ENCODE measurements at regions not wholly inside any gene's neighbourhood (a gene's known extent, or its start where the extent isn't known, plus 50 kb on each side); places are given as distances from the start of the nearest gene placed in this dataset.
A peak's percentile ranks its signal among the peaks of the same experiment; 100 is the strongest.

GRCh38 chrX:39477762-39478120 is 620.0 kb downstream of the BCOR start:
- no peaks in the 10 kb centered on the region for H3K4me1 ChIP-seq (ENCODE audit: control insufficient read depth, low read length)
- H4K20me1 ChIP-seq (ENCODE audit: control insufficient read depth, insufficient read depth, low read depth, low read length): no peaks in the 10 kb centered on the region
- H3K27ac ChIP-seq (ENCODE audit: low read depth, low read length): no peak overlapping the region
- no peaks in the 10 kb centered on the region for H3K27me3 ChIP-seq (ENCODE audit: control insufficient read depth, low read length)
- no peaks in the 10 kb centered on the region for H3F3A ChIP-seq (ENCODE audit: control insufficient read depth, insufficient read depth)
- H3K9me2 ChIP-seq (replicated peaks; ENCODE audit: control insufficient read depth, low read length): no peaks in the 10 kb centered on the region
- H3K4me2 ChIP-seq (ENCODE audit: low read length): no peak overlapping the region
- no peaks in the 10 kb centered on the region for H3K9me3 ChIP-seq (ENCODE audit: control insufficient read depth, insufficient read depth, low read length)
- H3K4me3 ChIP-seq (ENCODE audit: low read length): no peak overlapping the region
- H3K36me3 ChIP-seq (ENCODE audit: control insufficient read depth, low read length): no peaks in the 10 kb centered on the region
- H3K79me2 ChIP-seq (ENCODE audit: control insufficient read depth, low read length): no peaks in the 10 kb centered on the region
- no peak for TF ChIP-seq EZH2phosphoT487 (IDR thresholded peaks at IDR 0.05; ENCODE audit: borderline replicate concordance, low read length)
- TF ChIP-seq CTCF (IDR thresholded peaks at IDR 0.05; ENCODE audit: low read depth, low read length, poor library complexity, severe bottlenecking): peak; percentile 3

- H3K4me2 ChIP-seq (ENCODE audit: low read length): no peak overlapping the region
- no peak overlapping the region for H3K4me3 ChIP-seq (ENCODE audit: low read length)
- H3K27ac ChIP-seq (ENCODE audit: low read depth, low read length): no peak overlapping the region
- H3K27me3 ChIP-seq (ENCODE audit: control insufficient read depth, low read length): no peaks in the 10 kb centered on the region
- H3K4me1 ChIP-seq (ENCODE audit: control insufficient read depth, low read length): no peaks in the 10 kb centered on the region
- H3K9me2 ChIP-seq (replicated peaks; ENCODE audit: control insufficient read depth, low read length): no peaks in the 10 kb centered on the region
- H4K20me1 ChIP-seq (ENCODE audit: control insufficient read depth, insufficient read depth, low read depth, low read length): no peaks in the 10 kb centered on the region
- no peaks in the 10 kb centered on the region for H3F3A ChIP-seq (ENCODE audit: control insufficient read depth, insufficient read depth)
- H3K36me3 ChIP-seq (ENCODE audit: control insufficient read depth, low read length): no peaks in the 10 kb centered on the region
- TF ChIP-seq CTCF (IDR thresholded peaks at IDR 0.05; ENCODE audit: low read depth, low read length, poor library complexity, severe bottlenecking) (no peak), EZH2phosphoT487 (IDR thresholded peaks at IDR 0.05; ENCODE audit: borderline replicate concordance, low read length) (no peak)
- no peaks in the 10 kb centered on the region for H3K9me3 ChIP-seq (ENCODE audit: control insufficient read depth, insufficient read depth, low read length)
- no peaks in the 10 kb centered on the region for H3K79me2 ChIP-seq (ENCODE audit: control insufficient read depth, low read length)
These were observed 617.9 kb downstream of the BCOR start for GRCh38 chrX:39479856-39480255.

DNA sequence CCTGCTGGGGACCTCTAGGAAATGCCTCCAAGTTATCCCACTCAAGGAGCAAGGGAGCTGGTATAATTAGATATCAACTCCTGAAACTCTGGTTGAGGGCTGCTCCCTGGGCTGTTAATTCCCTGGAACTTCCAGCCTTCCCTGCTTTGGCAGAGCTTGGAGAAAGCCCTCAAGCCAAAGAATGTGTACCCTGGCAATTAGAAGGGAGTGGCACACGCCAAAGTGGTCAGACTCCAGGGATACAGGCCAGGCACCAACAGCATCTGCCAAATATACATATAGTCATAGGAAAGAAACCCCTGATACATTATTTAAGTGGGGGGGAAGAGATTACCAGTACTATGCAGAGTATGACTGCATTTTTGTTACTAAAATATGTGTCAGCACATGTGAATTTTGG is 616.8 kb downstream of the BCOR start:
- H3K4me2 ChIP-seq (ENCODE audit: low read length): no peak overlapping the region
- H3K9me2 ChIP-seq (replicated peaks; ENCODE audit: control insufficient read depth, low read length): no peaks in the 10 kb centered on the region
- H3K79me2 ChIP-seq (ENCODE audit: control insufficient read depth, low read length): no peaks in the 10 kb centered on the region
- H3F3A ChIP-seq (ENCODE audit: control insufficient read depth, insufficient read depth): no peaks in the 10 kb centered on the region
- H3K4me1 ChIP-seq (ENCODE audit: control insufficient read depth, low read length): no peaks in the 10 kb centered on the region
- no peak for TF ChIP-seq CTCF (IDR thresholded peaks at IDR 0.05; ENCODE audit: low read depth, low read length, poor library complexity, severe bottlenecking)
- no peak for TF ChIP-seq EZH2phosphoT487 (IDR thresholded peaks at IDR 0.05; ENCODE audit: borderline replicate concordance, low read length)
- no peaks in the 10 kb centered on the region for H3K9me3 ChIP-seq (ENCODE audit: control insufficient read depth, insufficient read depth, low read length)
- H3K4me3 ChIP-seq (ENCODE audit: low read length): no peak overlapping the region
- no peaks in the 10 kb centered on the region for H3K27me3 ChIP-seq (ENCODE audit: control insufficient read depth, low read length)
- no peak overlapping the region for H3K27ac ChIP-seq (ENCODE audit: low read depth, low read length)
- no peaks in the 10 kb centered on the region for H4K20me1 ChIP-seq (ENCODE audit: control insufficient read depth, insufficient read depth, low read depth, low read length)
- no peaks in the 10 kb centered on the region for H3K36me3 ChIP-seq (ENCODE audit: control insufficient read depth, low read length)

- Histone ChIP-seq H3K4me2 (ENCODE audit: low read length) (no peak overlapping the region), H3K9me2 (replicated peaks; ENCODE audit: control insufficient read depth, low read length) (no peaks in the 10 kb centered on the region), H3K4me1 (ENCODE audit: control insufficient read depth, low read length) (no peaks in the 10 kb centered on the region), H3K4me3 (ENCODE audit: low read length) (no peak overlapping the region), H4K20me1 (ENCODE audit: control insufficient read depth, insufficient read depth, low read depth, low read length) (no peaks in the 10 kb centered on the region), H3K27me3 (ENCODE audit: control insufficient read depth, low read length) (no peaks in the 10 kb centered on the region), H3F3A (ENCODE audit: control insufficient read depth, insufficient read depth) (no peaks in the 10 kb centered on the region), H3K36me3 (ENCODE audit: control insufficient read depth, low read length) (no peaks in the 10 kb centered on the region), H3K9me3 (ENCODE audit: control insufficient read depth, insufficient read depth, low read length) (no peaks in the 10 kb centered on the region), H3K27ac (ENCODE audit: low read depth, low read length) (no peak overlapping the region), H3K79me2 (ENCODE audit: control insufficient read depth, low read length) (no peaks in the 10 kb centered on the region)
- TF ChIP-seq EZH2phosphoT487 (IDR thresholded peaks at IDR 0.05; ENCODE audit: borderline replicate concordance, low read length) (no peak), CTCF (IDR thresholded peaks at IDR 0.05; ENCODE audit: low read depth, low read length, poor library complexity, severe bottlenecking) (no peak)
These were observed 616.1 kb downstream of the BCOR start for GRCh38 chrX:39481621-39482020.

All from DOHH2 (cell line).